HG03064 (cell line): ENCODE measurements at regions not wholly inside any gene's neighbourhood (a gene's known extent, or its start where the extent isn't known, plus 50 kb on each side); places are given as distances from the start of the nearest gene placed in this dataset.

Source experiments
- ATAC-seq: cut with Tn5 transposase; IDR thresholded peaks from one replicate; pipeline ENCODE4 v1.9.1; 2021; ENCODE audit warnings: low read depth; ENCODE audit not compliant: unreplicated experiment

- ATAC-seq = no peak
Measured at GRCh38 chr10:88122145-88122544, 258.7 kb downstream of the PTEN start.

- no peak for ATAC-seq
Measured at GRCh38 chr10:88122576-88122975, 259.2 kb downstream of the PTEN start.

- ATAC-seq = no peak
Measured at GRCh38 chr10:88125766-88126165, 262.3 kb downstream of the PTEN start.

- ATAC-seq = no peak
Measured at GRCh38 chr10:88126699-88127098, 263.3 kb downstream of the PTEN start.

- ATAC-seq = no peak
Measured at GRCh38 chr10:88127269-88127668, 263.8 kb downstream of the PTEN start.

- ATAC-seq = no peak
Measured at GRCh38 chr10:88127766-88128165, 264.3 kb downstream of the PTEN start.

GRCh38 chr10:88129013-88129412 lies 265.6 kb downstream of the PTEN start:
- no peak for ATAC-seq

- ATAC-seq = no peak
Measured at GRCh38 chr10:88130912-88131311, 267.5 kb downstream of the PTEN start.

GRCh38 chr10:88131511-88132139 lies 268.2 kb downstream of the PTEN start:
- no peak for ATAC-seq

- ATAC-seq = no peak
Measured at GRCh38 chr10:88136712-88137111, 273.3 kb downstream of the PTEN start.

- ATAC-seq = peak; percentile 87
Measured at GRCh38 chr10:88138319-88138848, 275.0 kb downstream of the PTEN start.

GRCh38 chr10:88147000-88147798 lies 283.8 kb downstream of the PTEN start:
- no peak for ATAC-seq

- ATAC-seq = no peak
Measured at GRCh38 chr10:88149906-88150305, 286.5 kb downstream of the PTEN start.

GRCh38 chr10:88150339-88150738 lies 286.9 kb downstream of the PTEN start:
- ATAC-seq = no peak

- peak; percentile 63 for ATAC-seq
Measured at GRCh38 chr10:88152728-88153133, 289.3 kb downstream of the PTEN start.

GRCh38 chr10:88154596-88155250 lies 291.3 kb downstream of the PTEN start:
- ATAC-seq = no peak

GRCh38 chr10:88156341-88156740 lies 292.9 kb downstream of the PTEN start:
- no peak for ATAC-seq

- ATAC-seq = no peak
Measured at GRCh38 chr10:88157981-88158465, 294.6 kb downstream of the PTEN start.

GRCh38 chr10:88158526-88159122 lies 295.2 kb downstream of the PTEN start:
- ATAC-seq = no peak

- no peak for ATAC-seq
Measured at GRCh38 chr10:88159127-88159829, 295.9 kb downstream of the PTEN start.
